AG10803 (cell line): ENCODE measurements at regions not wholly inside any gene's neighbourhood (a gene's known extent, or its start where the extent isn't known, plus 50 kb on each side); places are given as distances from the start of the nearest gene placed in this dataset.

Source experiments
- DNase-seq: peaks from one replicate; pipeline ENCODE4 v3.0.0; 2010; ENCODE audit warnings: low read depth
- H3K4me3 ChIP-seq: 2 replicates; pipeline ENCODE4 v1.5.1; 2011; ENCODE audit warnings: mild to moderate bottlenecking, low read length, control low read depth
- TF ChIP-seq, protein P1 (sequence below): conservative IDR thresholded peaks from 2 replicates; pipeline ENCODE4 v1.5.1; 2011; ENCODE audit warnings: mild to moderate bottlenecking, low read length, control low read depth, inconsistent platforms

DNA sequence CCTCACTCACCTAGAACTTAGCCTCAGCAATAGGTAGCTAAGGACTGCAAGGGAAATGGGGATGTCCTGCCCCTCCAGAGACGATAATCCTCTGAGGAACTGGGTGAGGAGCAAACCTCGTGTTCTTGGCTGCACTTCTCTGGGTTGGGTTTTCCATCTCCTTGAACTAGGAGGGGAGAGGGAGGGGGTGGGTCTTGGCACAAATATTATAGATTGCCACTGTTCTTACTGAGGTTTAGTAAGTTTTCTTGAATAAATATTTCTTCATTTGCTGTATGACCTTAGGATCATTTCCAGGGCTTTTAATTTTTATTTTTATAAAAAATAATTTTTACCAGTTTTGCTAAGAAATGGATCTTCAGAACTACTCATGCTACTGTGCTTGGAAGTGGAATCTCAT lies 406.7 kb upstream of the FZD8 start:
- no peak for DNase-seq
- TF ChIP-seq, protein P1, sequence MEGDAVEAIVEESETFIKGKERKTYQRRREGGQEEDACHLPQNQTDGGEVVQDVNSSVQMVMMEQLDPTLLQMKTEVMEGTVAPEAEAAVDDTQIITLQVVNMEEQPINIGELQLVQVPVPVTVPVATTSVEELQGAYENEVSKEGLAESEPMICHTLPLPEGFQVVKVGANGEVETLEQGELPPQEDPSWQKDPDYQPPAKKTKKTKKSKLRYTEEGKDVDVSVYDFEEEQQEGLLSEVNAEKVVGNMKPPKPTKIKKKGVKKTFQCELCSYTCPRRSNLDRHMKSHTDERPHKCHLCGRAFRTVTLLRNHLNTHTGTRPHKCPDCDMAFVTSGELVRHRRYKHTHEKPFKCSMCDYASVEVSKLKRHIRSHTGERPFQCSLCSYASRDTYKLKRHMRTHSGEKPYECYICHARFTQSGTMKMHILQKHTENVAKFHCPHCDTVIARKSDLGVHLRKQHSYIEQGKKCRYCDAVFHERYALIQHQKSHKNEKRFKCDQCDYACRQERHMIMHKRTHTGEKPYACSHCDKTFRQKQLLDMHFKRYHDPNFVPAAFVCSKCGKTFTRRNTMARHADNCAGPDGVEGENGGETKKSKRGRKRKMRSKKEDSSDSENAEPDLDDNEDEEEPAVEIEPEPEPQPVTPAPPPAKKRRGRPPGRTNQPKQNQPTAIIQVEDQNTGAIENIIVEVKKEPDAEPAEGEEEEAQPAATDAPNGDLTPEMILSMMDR: no peak
- H3K4me3 ChIP-seq: no peak overlapping the region

DNA sequence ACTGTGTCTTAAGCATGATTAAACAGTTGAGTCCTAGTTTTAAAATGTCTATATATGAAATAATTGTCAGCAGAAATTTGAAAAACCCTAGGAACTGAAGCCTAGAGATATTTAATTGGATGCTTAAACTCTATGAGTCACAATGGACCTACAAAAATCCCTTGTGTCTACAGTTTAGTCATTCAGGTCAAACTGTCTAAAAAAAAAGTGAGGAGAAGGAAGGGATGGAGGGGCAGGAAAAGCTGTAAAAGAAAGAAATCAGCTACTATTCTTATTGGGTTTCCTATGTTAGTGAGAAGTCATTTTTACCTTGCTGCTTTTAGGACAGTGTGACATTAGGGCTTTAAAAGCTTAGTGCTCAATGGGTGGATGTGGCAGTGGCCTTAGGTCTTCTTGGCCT lies 406.1 kb upstream of the FZD8 start:
- no peak for DNase-seq
- TF ChIP-seq, protein P1: no peak
- H3K4me3 ChIP-seq: no peak overlapping the region

DNA sequence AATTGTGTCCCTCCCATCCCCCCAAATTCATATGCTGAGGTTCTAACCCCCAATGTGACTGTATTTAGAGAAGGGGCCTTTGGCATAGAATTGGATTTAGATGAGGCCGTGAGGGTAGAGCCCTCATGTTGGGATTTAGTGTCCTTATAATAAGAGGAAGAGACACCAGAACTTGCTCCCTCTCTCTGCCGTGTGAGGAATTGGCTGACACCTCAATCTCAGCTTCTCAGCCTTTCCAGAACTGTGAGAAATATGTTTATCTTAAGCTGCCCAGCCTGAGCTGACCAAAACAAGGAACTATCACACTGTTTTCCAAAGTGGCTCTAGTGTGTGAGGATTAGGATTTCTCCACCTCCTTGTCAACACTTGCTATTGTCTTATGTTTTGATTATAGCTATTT lies 400.0 kb upstream of the FZD8 start:
- DNase-seq: no peak
- TF ChIP-seq, protein P1: no peak
- H3K4me3 ChIP-seq: no peak overlapping the region

DNA sequence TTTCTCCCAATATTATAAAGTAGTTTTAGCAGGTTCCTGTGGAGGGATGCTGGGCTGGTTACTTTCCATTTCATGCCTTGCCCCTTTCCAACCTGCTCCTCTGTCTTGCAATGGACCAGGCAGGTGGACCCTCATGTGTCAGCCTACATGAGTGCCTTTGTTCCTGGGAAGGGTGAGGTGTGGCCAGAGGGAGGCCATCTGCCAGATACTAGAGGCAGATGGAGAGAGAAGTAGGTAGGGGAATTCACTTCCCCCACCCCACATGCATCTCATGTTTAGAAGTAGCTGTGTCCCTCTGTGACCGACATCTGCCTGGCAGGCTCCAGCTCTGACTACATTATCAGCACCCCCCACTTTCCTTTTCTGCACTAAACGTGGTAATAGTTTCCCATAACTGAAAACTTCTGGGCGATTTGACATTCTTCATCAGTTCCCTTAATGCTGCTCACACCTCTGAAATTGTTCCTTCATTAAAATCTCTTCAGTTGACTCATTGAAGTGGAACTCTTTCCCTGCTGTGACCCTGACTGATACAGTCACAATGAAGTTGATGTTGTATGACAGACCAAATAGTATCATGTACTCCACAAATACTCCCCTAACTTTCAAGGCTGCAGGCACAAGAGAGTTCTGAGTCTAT lies 396.3 kb upstream of the FZD8 start:
- TF ChIP-seq, protein P1: no peak
- no peak for DNase-seq
- no peak overlapping the region for H3K4me3 ChIP-seq

DNA sequence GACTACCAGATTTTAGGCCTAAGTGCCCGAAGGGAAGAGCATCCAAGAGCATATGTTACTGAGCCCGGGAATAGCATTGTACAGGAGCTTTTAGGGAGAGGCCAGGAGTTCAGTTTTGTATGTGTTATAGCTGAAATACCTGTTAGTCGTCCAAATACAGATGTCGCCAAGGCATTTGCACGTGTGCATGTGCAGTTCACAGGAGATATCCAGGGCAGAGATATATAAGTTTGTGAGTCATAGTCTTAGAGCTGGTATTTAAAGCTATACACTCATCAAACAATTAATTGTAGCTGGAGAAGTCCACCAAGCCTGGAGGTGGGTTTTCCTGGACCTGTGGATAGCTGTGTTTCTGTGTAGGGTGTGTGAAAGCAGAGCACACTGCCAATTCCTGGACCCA lies 394.0 kb upstream of the FZD8 start:
- H3K4me3 ChIP-seq: no peak overlapping the region
- no peak for DNase-seq
- TF ChIP-seq, protein P1: no peak

DNA sequence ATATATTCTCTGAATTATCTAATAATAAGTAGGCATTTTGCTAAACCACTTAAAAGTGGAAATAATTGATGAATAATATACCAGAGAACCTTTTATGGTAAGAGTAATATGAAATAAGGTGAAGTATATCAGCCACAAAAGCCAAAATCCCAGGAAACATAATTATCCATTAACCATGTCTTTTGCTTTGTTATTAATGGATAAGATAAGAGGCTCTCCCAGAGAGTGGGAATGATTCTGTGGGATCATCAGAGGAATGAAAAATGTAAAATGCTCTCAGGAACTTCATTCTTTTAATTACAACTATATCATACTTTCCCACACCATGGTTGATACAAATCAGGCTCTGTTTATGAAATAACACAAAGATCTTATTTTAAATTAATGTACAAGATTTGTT lies 391.7 kb upstream of the FZD8 start:
- TF ChIP-seq, protein P1: no peak
- no peak overlapping the region for H3K4me3 ChIP-seq
- DNase-seq: no peak

DNA sequence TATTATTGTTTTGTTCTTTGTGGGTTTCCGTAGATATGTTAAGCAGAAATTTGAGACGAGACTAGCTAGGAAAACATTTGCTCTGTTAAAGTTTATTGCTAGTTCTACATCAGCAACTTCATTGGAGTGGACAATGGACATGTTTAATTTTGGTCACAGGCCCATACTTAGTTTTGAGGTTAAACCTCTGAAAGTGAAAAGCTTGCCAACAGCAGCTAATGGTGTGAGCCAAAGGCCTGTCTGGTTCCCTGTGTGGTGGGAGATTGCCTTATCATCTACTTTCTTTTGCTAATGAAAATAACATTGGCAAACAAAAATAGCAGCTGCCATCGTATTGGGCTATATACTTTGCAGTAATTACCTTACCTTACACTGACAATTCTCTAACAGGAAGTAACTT lies 388.4 kb upstream of the FZD8 start:
- no peak overlapping the region for H3K4me3 ChIP-seq
- TF ChIP-seq, protein P1: no peak
- no peak for DNase-seq
